ENCODE measurements at regions not wholly inside any gene's neighbourhood (a gene's known extent, or its start where the extent isn't known, plus 50 kb on each side); places are given as distances from the start of the nearest gene placed in this dataset.

DNA sequence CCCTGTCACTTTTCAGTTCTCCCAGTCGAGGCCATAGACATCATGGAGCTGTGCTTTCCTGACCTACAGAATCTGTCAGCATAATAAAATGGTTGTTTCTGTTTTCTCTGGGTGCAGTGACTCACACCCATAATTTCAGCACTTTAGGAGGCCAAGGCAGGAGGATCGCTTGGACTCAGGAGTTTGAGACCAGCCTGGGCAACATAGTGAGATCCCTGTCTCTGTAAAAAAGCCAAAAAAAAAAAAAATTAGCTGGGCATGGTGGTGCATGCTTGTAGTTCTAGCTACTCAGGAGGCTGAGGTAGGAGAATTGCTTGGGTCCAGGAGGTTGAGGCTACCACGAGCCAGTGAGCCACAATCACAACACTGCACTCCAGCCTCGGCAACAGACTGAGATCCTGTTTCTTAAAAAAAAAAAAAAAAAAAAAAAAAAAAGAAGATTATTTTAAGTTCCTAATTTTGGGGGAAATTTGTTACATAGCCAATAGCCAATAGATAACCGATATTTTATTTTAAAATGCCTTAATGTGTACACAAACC is 196.2 kb downstream of the ADSS2 start:
- TF ChIP-seq CTCF (conservative IDR thresholded peaks at IDR 0.05) (no peak), ZFX (IDR thresholded peaks at IDR 0.05) (no peak)

All from C4-2B (cell line).